Pons (tissue), 1 donor: ENCODE measurements at regions not wholly inside any gene's neighbourhood (a gene's known extent, or its start where the extent isn't known, plus 50 kb on each side); places are given as distances from the start of the nearest gene placed in this dataset.

Experiments
- DNase-seq: peaks from one replicate; pipeline ENCODE4 v3.0.0-alpha.2; 2016; ENCODE audit warnings: low spot score

GRCh38 chr2:172658945-172659344 is 76.7 kb upstream of the RAPGEF4 start:
- no peak for DNase-seq

- DNase-seq: no peak
Measured at GRCh38 chr2:172662099-172662498, 73.5 kb upstream of the RAPGEF4 start.

- DNase-seq: no peak
Measured at GRCh38 chr2:172664766-172665165, 70.9 kb upstream of the RAPGEF4 start.

GRCh38 chr2:172667581-172668325 is 67.9 kb upstream of the RAPGEF4 start:
- peak; percentile 20 for DNase-seq

GRCh38 chr2:172671501-172671900 is 64.1 kb upstream of the RAPGEF4 start:
- no peak for DNase-seq

GRCh38 chr2:172672114-172672513 is 63.5 kb upstream of the RAPGEF4 start:
- DNase-seq: no peak

GRCh38 chr2:172673056-172673683 is 62.5 kb upstream of the RAPGEF4 start:
- DNase-seq: no peak

- no peak for DNase-seq
Measured at GRCh38 chr2:172674034-172674967, 61.3 kb upstream of the RAPGEF4 start.

GRCh38 chr2:172674968-172675303 is 60.7 kb upstream of the RAPGEF4 start:
- no peak for DNase-seq

- no peak for DNase-seq
Measured at GRCh38 chr2:172677363-172677762, 58.3 kb upstream of the RAPGEF4 start.

GRCh38 chr2:172680436-172681068 is 55.1 kb upstream of the RAPGEF4 start:
- peak; percentile 61 for DNase-seq

- DNase-seq: no peak
Measured at GRCh38 chr2:172685467-172685866, 50.2 kb upstream of the RAPGEF4 start.
